Left hindlimb (tissue), 1 donor: ENCODE measurements at regions not wholly inside any gene's neighbourhood (a gene's known extent, or its start where the extent isn't known, plus 50 kb on each side); places are given as distances from the start of the nearest gene placed in this dataset.

ENCODE experiments used
- DNase-seq: peaks from one replicate; pipeline ENCODE4 v3.0.0-alpha.2; 2018

DNA sequence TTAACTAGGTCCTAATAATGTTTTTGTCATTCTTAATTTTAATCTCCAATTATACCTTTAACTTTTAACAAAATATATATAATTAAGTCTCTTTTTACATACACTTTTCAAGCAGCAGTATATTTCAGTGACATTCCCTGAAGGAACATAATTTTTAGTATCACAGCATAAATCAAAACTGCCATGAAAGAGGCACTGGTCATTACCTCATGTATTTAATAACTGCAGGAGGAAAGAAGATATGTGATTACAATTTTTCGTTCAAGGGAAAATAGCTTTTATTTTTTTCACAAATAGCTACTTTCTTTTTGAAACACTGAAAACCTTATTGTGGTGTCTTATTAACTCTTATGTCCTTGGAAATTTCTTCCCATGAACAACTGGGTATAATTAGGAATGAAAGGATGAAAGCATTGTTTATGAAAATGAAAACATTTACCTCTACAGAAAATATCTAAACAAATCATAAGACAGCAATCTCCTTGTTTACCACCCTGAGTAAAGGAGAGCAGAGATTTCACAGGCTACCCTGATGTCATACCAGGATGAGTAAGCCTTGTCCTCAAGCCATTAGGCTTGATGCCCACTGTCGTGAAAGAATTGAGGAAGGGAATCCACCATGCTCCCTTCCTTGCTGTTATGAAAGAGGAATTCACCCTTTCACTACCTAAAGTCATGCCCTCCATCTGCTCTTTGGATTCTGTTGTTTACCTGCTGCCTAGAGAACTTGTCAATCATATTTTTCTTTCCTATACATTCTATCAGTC is 877.2 kb upstream of the PCDH20 start:
- DNase-seq: no peak

GRCh38 chr13:62290542-62290941 is 874.9 kb upstream of the PCDH20 start:
- no peak for DNase-seq

- no peak for DNase-seq
Measured at GRCh38 chr13:62287764-62288163, 872.1 kb upstream of the PCDH20 start.

- DNase-seq: no peak
Measured at GRCh38 chr13:62280590-62280989, 864.9 kb upstream of the PCDH20 start.

DNA sequence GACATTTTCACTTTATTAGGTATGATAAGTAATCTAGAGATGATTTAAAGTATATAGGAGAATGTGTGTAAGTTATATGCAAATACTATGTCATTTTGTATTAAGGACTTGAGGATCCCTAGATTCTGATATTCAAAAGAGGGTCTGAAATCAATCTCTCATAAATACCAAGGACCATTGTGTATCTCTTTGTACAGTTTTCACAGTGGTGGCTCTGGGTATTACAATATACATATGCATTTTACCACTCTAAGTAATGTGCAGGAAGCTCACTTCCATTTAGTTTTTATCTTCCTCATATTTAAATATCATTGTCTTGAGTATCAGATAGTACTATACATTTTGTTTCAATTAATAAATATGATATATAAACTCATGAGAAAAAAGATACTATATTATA is 862.6 kb upstream of the PCDH20 start:
- no peak for DNase-seq

GRCh38 chr13:62251734-62252133 is 836.1 kb upstream of the PCDH20 start:
- DNase-seq: no peak

DNA sequence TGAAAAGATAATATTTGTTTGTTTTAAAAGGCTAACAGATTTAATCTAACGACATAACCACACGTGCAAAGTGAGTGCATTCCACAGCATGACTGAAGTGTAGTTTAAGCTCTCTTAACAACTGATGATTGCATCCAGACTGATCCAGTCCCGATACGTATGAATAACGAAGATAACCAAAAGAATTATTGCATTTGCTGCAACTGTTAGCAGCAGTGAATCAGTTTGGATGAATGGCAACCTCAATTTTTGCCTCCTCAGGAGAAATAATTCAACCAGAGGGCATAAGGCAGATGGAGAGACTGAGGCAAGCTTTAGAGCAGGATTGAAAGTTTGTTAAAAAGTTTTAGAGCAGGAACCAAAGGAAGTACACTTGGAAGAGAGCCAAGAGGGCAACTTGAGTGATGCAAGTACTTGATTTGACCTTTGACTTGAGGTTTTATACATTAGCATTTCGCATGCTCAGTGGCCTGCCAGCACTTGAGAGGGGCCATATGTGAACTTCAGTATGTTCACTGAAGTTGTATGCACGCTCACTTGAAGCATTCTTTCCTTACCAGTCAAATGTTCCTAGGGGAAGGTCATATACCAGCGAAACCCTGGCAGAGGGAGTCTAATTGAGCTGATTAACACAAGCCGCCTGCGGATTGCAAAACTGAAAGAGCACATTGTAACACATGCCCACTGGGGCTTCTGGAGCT is 835.0 kb upstream of the PCDH20 start:
- DNase-seq: no peak

DNA sequence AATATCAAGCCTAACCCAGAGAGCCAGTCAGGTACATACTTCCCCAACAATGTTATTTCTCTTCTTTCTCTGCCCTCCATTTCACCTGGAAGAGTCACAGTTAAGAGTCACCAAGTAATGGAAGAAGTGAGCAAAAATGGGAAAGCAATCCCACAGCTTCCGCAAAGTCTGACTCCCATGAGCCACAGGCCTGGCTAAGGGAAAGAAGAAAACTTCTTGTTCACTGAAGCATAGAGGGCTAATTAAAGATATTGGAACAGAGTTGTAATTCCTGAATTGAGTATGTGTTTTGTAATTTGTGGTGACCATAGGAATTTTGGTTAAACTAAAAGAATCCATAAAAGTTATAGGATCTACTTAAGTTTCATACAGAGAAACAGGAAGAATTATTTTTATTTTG is 830.9 kb upstream of the PCDH20 start:
- DNase-seq: no peak

GRCh38 chr13:62243106-62243505 is 827.5 kb upstream of the PCDH20 start:
- DNase-seq: no peak

- no peak for DNase-seq
Measured at GRCh38 chr13:62234780-62235440, 819.3 kb upstream of the PCDH20 start.

GRCh38 chr13:62210951-62211350 is 795.3 kb upstream of the PCDH20 start:
- DNase-seq: no peak

- no peak for DNase-seq
Measured at GRCh38 chr13:62209529-62209928, 793.9 kb upstream of the PCDH20 start.

- DNase-seq: no peak
Measured at GRCh38 chr13:62207388-62207787, 791.7 kb upstream of the PCDH20 start.

GRCh38 chr13:62206165-62206564 is 790.5 kb upstream of the PCDH20 start:
- no peak for DNase-seq

DNA sequence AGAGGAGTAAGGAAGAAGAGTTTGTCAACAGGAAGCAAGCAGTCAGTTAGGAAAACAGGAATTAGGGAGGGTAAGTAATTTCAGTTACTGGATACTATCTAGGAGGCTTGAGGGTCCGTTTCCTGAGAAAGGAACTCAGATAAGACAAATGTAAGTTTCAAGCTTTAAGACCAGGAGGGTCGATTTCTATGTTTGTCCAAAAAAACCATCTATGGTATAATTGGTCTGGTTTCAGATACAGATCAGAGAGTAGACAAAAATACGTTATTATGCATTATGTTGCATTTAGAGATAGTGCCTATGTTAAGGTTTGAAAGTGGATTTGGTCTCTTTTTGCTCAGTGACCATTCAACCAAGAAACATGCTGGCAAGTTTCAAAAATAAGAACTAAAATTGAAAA is 789.6 kb upstream of the PCDH20 start:
- DNase-seq: no peak

DNA sequence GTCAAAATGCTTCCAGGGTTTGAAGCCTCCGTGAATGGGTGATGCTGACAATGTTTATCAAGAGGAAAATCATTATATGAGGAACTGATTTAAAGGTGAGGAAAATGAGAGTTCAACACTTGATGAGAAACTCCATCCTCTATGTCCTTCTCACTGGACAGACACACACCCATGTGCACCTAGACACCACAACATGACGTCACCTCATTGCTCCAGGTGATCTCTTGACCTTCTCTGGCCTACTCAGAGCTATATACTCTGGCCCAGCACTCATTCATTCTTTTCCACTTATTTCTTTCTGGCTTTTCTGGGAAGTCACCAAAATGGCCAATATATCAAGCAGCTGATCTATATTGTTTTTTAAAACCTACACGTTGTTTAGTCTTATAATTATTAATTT is 778.7 kb upstream of the PCDH20 start:
- no peak for DNase-seq

DNA sequence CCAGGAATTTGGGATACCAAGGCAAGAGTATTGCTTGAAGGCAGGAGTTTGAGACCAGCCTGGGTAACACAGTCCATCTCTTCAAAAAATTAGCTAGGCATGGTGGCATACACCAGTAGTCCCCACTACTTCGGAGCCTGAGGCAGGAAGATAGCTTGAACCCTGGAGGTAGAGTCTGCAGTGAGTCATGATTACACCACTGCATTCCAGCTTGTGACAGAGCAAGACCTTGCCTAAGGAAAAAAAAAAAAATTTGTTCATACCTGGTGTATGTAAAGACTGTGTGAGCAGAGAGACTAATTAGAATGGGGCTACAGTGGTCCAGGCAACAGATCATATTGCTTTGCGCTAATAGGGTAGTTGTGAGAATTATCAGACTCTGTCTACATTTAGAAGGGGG is 778.3 kb upstream of the PCDH20 start:
- no peak for DNase-seq

- DNase-seq: no peak
Measured at GRCh38 chr13:62185631-62186255, 770.1 kb upstream of the PCDH20 start.

- no peak for DNase-seq
Measured at GRCh38 chr13:62176051-62176450, 760.4 kb upstream of the PCDH20 start.

DNA sequence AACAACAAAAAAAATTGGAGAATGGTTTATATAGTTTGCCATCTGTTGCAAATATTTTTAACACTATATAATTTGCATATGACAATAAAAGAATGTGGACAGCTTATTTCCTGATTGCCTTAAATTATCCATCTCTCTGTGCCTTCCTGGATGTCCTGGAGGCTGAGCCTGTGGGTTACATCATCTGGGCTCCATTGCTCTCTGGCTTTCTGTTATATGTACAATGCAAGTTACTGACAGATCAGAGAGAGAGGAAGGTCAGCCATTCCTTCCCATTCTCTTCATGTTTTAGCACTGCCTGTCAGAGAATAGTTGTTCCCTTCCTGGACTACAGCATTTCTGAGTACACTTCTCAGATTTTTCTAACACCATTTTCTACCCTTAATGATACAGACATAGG is 758.3 kb upstream of the PCDH20 start:
- DNase-seq: no peak

- DNase-seq: no peak
Measured at GRCh38 chr13:62171697-62172096, 756.0 kb upstream of the PCDH20 start.

DNA sequence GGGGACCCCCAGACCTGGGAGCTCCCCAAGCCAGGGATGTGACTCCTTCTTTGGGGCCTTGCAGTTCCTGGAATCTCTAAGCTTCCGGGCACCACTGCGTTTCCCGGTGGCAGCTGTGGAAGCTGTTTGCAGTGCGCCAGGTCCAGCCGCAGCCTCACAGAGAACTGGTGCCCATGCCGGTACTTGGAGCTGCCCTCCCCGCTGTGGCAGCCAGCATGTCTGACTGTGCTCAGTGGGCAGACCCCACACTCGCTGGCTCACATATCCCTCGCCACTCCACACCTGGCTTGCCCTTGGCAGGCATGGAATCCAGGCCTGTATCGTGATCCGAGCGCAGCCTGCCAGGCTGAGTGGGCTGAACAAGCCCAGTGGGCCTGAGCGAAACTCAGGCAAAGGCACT is 753.2 kb upstream of the PCDH20 start:
- DNase-seq: no peak

DNA sequence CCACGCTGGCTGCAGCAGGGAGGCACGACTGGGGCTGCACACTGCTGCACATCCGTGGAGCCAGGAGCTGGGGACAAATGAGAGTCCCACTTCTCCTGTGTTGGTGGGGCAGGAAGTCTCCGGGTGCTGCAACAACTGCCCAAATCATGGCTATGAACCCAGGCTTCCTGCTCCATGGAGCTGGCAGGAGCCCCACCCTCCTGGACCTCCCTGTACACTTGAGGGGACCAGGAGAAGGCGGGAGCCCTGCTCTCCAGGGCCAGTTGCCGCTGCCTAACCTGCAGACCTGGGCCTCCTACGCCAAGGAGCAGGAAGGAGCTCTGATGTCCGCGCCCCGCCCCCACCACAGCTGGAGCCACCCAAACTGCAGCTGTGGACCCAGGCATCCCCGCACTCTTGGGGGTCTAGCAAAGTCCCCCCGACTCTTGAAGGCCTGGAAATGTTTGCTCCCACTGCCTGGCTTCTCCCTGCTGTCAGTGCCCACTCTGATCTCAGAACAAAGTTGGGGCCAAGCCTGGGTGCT is 752.1 kb upstream of the PCDH20 start:
- DNase-seq: no peak
